22Rv1 (cell line): ENCODE measurements at regions not wholly inside any gene's neighbourhood (a gene's known extent, or its start where the extent isn't known, plus 50 kb on each side); places are given as distances from the start of the nearest gene placed in this dataset.

Source experiments
- H3K27ac ChIP-seq: fragments of 450-650 bp; 2 replicates; pipeline ENCODE4 v1.5.1; 2017
- CTCF ChIP-seq: fragments of 450-650 bp; IDR thresholded peaks from 2 replicates; pipeline ENCODE4 v1.5.1; 2017; ENCODE audit warnings: mild to moderate bottlenecking
- ZFX ChIP-seq: fragments of 450-650 bp; IDR thresholded peaks from 2 replicates; pipeline ENCODE4 v1.6.1; 2017; ENCODE audit warnings: antibody characterized with exemption, borderline replicate concordance

- TF ChIP-seq ZFX: no peak
- no peak for TF ChIP-seq CTCF
- H3K27ac ChIP-seq: no peak overlapping the region
These were observed 761.9 kb upstream of the CXADR start for GRCh38 chr21:16750926-16751325.

- H3K27ac ChIP-seq: no peak overlapping the region
These were observed 761.0 kb upstream of the CXADR start for GRCh38 chr21:16751695-16752474.

GRCh38 chr21:16752475-16752857 lies 760.4 kb upstream of the CXADR start:
- no peak for TF ChIP-seq CTCF
- no peak for TF ChIP-seq ZFX

More at GRCh38 chr21:16751695-16752474, 761.0 kb upstream of the CXADR start:
- no peak for TF ChIP-seq CTCF
- TF ChIP-seq ZFX: no peak

GRCh38 chr21:16755061-16755460 lies 757.8 kb upstream of the CXADR start:
- H3K27ac ChIP-seq: no peak overlapping the region
- TF ChIP-seq CTCF (no peak), ZFX (no peak)

More at GRCh38 chr21:16752475-16752857, 760.4 kb upstream of the CXADR start:
- H3K27ac ChIP-seq: no peak overlapping the region

- no peak overlapping the region for H3K27ac ChIP-seq
- TF ChIP-seq CTCF (no peak), ZFX (no peak)
These were observed 745.6 kb upstream of the CXADR start for GRCh38 chr21:16767201-16767600.

- H3K27ac ChIP-seq: no peak overlapping the region
- no peak for TF ChIP-seq CTCF
- no peak for TF ChIP-seq ZFX
These were observed 744.7 kb upstream of the CXADR start for GRCh38 chr21:16768096-16768495.

- H3K27ac ChIP-seq: no peak overlapping the region
- TF ChIP-seq ZFX (no peak), CTCF (no peak)
These were observed 742.6 kb upstream of the CXADR start for GRCh38 chr21:16770266-16770665.
